H1 (cell line): ENCODE measurements at regions not wholly inside any gene's neighbourhood (a gene's known extent, or its start where the extent isn't known, plus 50 kb on each side); places are given as distances from the start of the nearest gene placed in this dataset.

Source experiments
- CTCF ChIA-PET: fragments of 300-600 bp; sonication (Branson Sonifier 250); formaldehyde crosslinking; loops from one replicate; lab custom pipeline; 2021; ENCODE audit not compliant: partially characterized antibody; lab: Charles Lee
- POLR2A ChIA-PET: fragments of 300-600 bp; sonication (Branson Sonifier 250); formaldehyde crosslinking; loops from one replicate; lab custom pipeline; 2021; ENCODE audit warnings: inconsistent platforms; ENCODE audit not compliant: partially characterized antibody; lab: Charles Lee
- DNase-seq, 2 experiments: peaks; one replicate each; pipeline versions ENCODE4 v3.0.0 to v3.0.0-alpha.2; 2010 to 2022; ENCODE audit warnings: low spot score in 2 of 2, low read depth in 1 of 2, mixed read lengths in 1 of 2
- FAIRE-seq: peaks from 2 replicates; lab custom pipeline; 2011; peaks lifted over from hg19 to GRCh38; lab: Jason Lieb, UNC
- H2AFZ ChIP-seq: 2 replicates; pipeline ENCODE4 v1.8.1; 2012; ENCODE audit warnings: low read length, inconsistent platforms
- H2AK5ac ChIP-seq: 2 replicates; pipeline ENCODE4 v1.6.1; 2013; ENCODE audit warnings: low read depth, low read length
- H2BK120ac ChIP-seq: replicated peaks from 2 replicates; pipeline ENCODE3; 2013; ENCODE audit warnings: low read depth, low read length, inconsistent platforms
- H2BK12ac ChIP-seq: 2 replicates; pipeline ENCODE4 v1.6.1; 2013; ENCODE audit warnings: low read depth, low read length
- H2BK15ac ChIP-seq: 2 replicates; pipeline ENCODE4 v1.6.1; 2013; ENCODE audit warnings: low read length
- H2BK20ac ChIP-seq: 2 replicates; pipeline ENCODE4 v1.6.1; 2013; ENCODE audit warnings: low read length
- H2BK5ac ChIP-seq: 2 replicates; pipeline ENCODE4 v1.6.1; 2013; ENCODE audit warnings: low read depth, low read length
- H3K14ac ChIP-seq: 2 replicates; pipeline ENCODE4 v1.6.1; 2013; ENCODE audit warnings: inconsistent platforms; ENCODE audit not compliant: insufficient read length
- H3K18ac ChIP-seq: 2 replicates; pipeline ENCODE4 v1.6.1; 2013; ENCODE audit warnings: low read length; ENCODE audit errors: extremely low read depth
- H3K23ac ChIP-seq: 2 replicates; pipeline ENCODE4 v1.6.1; 2013; ENCODE audit warnings: inconsistent platforms; ENCODE audit not compliant: insufficient read length
- H3K23me2 ChIP-seq: 2 replicates; pipeline ENCODE4 v1.6.1; 2013; ENCODE audit warnings: low read depth, low read length
- H3K27ac ChIP-seq: 2 replicates; pipeline ENCODE4 v1.6.1; 2011; ENCODE audit warnings: low read depth, low read length, inconsistent platforms
- H3K27me3 ChIP-seq, 4 experiments: replicated peaks in 1 of 4; 1 replicate in 1 of 4; 2 replicates in 3 of 4; pipeline versions ENCODE4 v1.6.1 to v1.8.1; 2011 to 2013; ENCODE audit warnings: low read length in 3 of 4, mild to moderate bottlenecking in 3 of 4, inconsistent platforms in 2 of 4, mixed read lengths in 2 of 4, moderate library complexity in 1 of 4; ENCODE audit not compliant: control insufficient read depth in 3 of 4, insufficient read depth in 3 of 4; ENCODE audit errors: extremely low read depth in 1 of 4
- H3K36me3 ChIP-seq, 4 experiments: 2 replicates each; pipeline versions ENCODE4 v1.6.1 to v1.8.1; 2011 to 2013; ENCODE audit warnings: mild to moderate bottlenecking in 4 of 4, low read length in 3 of 4, moderate library complexity in 2 of 4, control low read depth in 1 of 4, inconsistent platforms in 1 of 4; ENCODE audit not compliant: insufficient read depth in 4 of 4, control insufficient read depth in 2 of 4
- H3K4ac ChIP-seq: replicated peaks from 2 replicates; pipeline ENCODE3; 2013; ENCODE audit warnings: low read length, low read depth, mixed read lengths, inconsistent platforms; ENCODE audit not compliant: insufficient read length
- H3K4me1 ChIP-seq, 4 experiments: replicated peaks in 1 of 4; 1 replicate in 1 of 4; 2 replicates in 3 of 4; pipeline versions ENCODE4 v1.6.1 to v1.8.1; 2011 to 2013; ENCODE audit warnings: low read length in 3 of 4, inconsistent platforms in 2 of 4, mixed read lengths in 1 of 4; ENCODE audit not compliant: insufficient read depth in 4 of 4, control insufficient read depth in 3 of 4
- H3K4me2 ChIP-seq, 2 experiments: 2 replicates each; pipeline versions ENCODE4 v1.6.1 to v1.8.1; 2011 to 2013; ENCODE audit warnings: low read depth in 2 of 2, low read length in 2 of 2, control low read depth in 1 of 2, inconsistent platforms in 1 of 2, mild to moderate bottlenecking in 1 of 2; ENCODE audit not compliant: insufficient read depth in 1 of 2
- H3K4me3 ChIP-seq, 4 experiments: fragments of 200-600, 300-600 bp in 1 of 4; sonication (generic), shearing (Covaris generic), sonication (Bioruptor Twin) in 1 of 4; 2 replicates each; pipeline versions ENCODE4 v1.5.1 to v1.8.1; 2011 to 2016; ENCODE audit warnings: low read length in 4 of 4, low read depth in 3 of 4, control low read depth in 2 of 4, inconsistent platforms in 2 of 4, mild to moderate bottlenecking in 2 of 4, mixed read lengths in 1 of 4, moderate library complexity in 1 of 4; ENCODE audit not compliant: insufficient read depth in 2 of 4; ENCODE audit errors: extremely low read depth in 1 of 4
- H3K56ac ChIP-seq: replicated peaks from 2 replicates; pipeline ENCODE3; 2013; ENCODE audit warnings: low read depth, mild to moderate bottlenecking, mixed read lengths, low read length, inconsistent platforms; ENCODE audit not compliant: insufficient read length
- H3K79me1 ChIP-seq: 2 replicates; pipeline ENCODE4 v1.6.1; 2013; ENCODE audit warnings: low read depth, low read length, control low read depth
- H3K79me2 ChIP-seq, 2 experiments: 2 replicates each; pipeline versions ENCODE4 v1.6.1 to v1.8.1; 2012 to 2013; ENCODE audit warnings: low read length in 2 of 2, mild to moderate bottlenecking in 2 of 2, inconsistent platforms in 1 of 2; ENCODE audit not compliant: insufficient read depth in 2 of 2, control insufficient read depth in 1 of 2
- H3K9ac ChIP-seq, 4 experiments: replicated peaks in 1 of 4; 1 replicate in 1 of 4; 2 replicates in 3 of 4; pipeline versions ENCODE4 v1.6.1 to v1.8.1; 2011 to 2013; ENCODE audit warnings: low read depth in 3 of 4, low read length in 3 of 4, control low read depth in 2 of 4, mild to moderate bottlenecking in 2 of 4, moderate library complexity in 2 of 4, inconsistent platforms in 1 of 4; ENCODE audit errors: extremely low read depth in 1 of 4
- H3K9me3 ChIP-seq, 2 experiments: 2 replicates each; pipeline versions ENCODE4 v1.6.1 to v1.8.1; 2012 to 2013; ENCODE audit warnings: mild to moderate bottlenecking in 2 of 2, moderate library complexity in 2 of 2, control low read depth in 1 of 2, inconsistent platforms in 1 of 2, low read depth in 1 of 2, low read length in 1 of 2, mixed read lengths in 1 of 2; ENCODE audit not compliant: insufficient read depth in 2 of 2
- H4K20me1 ChIP-seq, 2 experiments: replicated peaks in 1 of 2; 2 replicates each; pipeline versions ENCODE3 to v1.8.1; 2011 to 2013; ENCODE audit warnings: inconsistent platforms in 2 of 2, low read length in 2 of 2, mild to moderate bottlenecking in 1 of 2; ENCODE audit not compliant: insufficient read depth in 2 of 2, control insufficient read depth in 1 of 2
- H4K5ac ChIP-seq: 2 replicates; pipeline ENCODE4 v1.6.1; 2013; ENCODE audit warnings: low read length, low read depth, mixed read lengths, inconsistent platforms; ENCODE audit not compliant: insufficient read length
- H4K8ac ChIP-seq: 2 replicates; pipeline ENCODE4 v1.8.0; 2013; ENCODE audit warnings: mild to moderate bottlenecking, moderate library complexity, low read length, inconsistent platforms; ENCODE audit not compliant: insufficient read depth; ENCODE audit errors: extremely low read depth
- H4K91ac ChIP-seq: replicated peaks from 2 replicates; pipeline ENCODE3; 2013; ENCODE audit warnings: low read length, mixed read lengths, inconsistent platforms; ENCODE audit not compliant: insufficient read length
- MAFK ChIP-seq: IDR thresholded peaks from 2 replicates; pipeline ENCODE4 v1.6.1; 2012; ENCODE audit warnings: low read depth, mild to moderate bottlenecking, improper control_type of control experiment, low read length
- POLR2A ChIP-seq, 2 experiments: IDR thresholded peaks; 1 replicate in 1 of 2; 2 replicates in 1 of 2; pipeline ENCODE4 v1.6.1; 2011; ENCODE audit warnings: low read depth in 2 of 2, low read length in 2 of 2, mild to moderate bottlenecking in 2 of 2; ENCODE audit errors: control extremely low read depth in 1 of 2
- POLR2AphosphoS5 ChIP-seq: IDR thresholded peaks from 2 replicates; pipeline ENCODE4 v1.6.1; 2011; ENCODE audit warnings: low read depth, low read length
- POU5F1 ChIP-seq: IDR thresholded peaks from 2 replicates; pipeline ENCODE4 v1.6.1; 2011; ENCODE audit warnings: low read depth, mild to moderate bottlenecking, low read length, moderate library complexity
- RBBP5 ChIP-seq: IDR thresholded peaks from 2 replicates; pipeline ENCODE4 v1.7.1; 2012; ENCODE audit warnings: low read depth, mild to moderate bottlenecking, inconsistent platforms, low read length, moderate library complexity, borderline replicate concordance
- RNF2 ChIP-seq: fragments of 200-900, 300-1000 bp; sonication (generic); IDR thresholded peaks from 2 replicates; pipeline ENCODE4 v1.7.1; 2016; ENCODE audit warnings: borderline replicate concordance, low read depth, mild to moderate bottlenecking, antibody characterized with exemption, low read length; ENCODE audit not compliant: poor library complexity, severe bottlenecking; ENCODE audit errors: missing control alignments
- SUZ12 ChIP-seq: fragments of 200-600 bp; sonication (generic); IDR thresholded peaks from 2 replicates; pipeline ENCODE4 v1.6.1; 2012; ENCODE audit warnings: mild to moderate bottlenecking, inconsistent platforms, low read length, moderate library complexity, mixed read lengths
- TAF1 ChIP-seq: IDR thresholded peaks from 2 replicates; pipeline ENCODE4 v1.6.1; 2011; ENCODE audit warnings: mild to moderate bottlenecking, low read depth, low read length
- USF2 ChIP-seq: IDR thresholded peaks from 2 replicates; pipeline ENCODE4 v1.6.1; 2011; ENCODE audit warnings: low read length, improper control_type of control experiment
- YY1 ChIP-seq: IDR thresholded peaks from 2 replicates; pipeline ENCODE4 v1.6.1; 2011; ENCODE audit warnings: low read depth, mild to moderate bottlenecking, low read length
- ZNF274 ChIP-seq: IDR thresholded peaks from 2 replicates; pipeline ENCODE4 v1.7.0; 2012; ENCODE audit warnings: low read length, borderline replicate concordance; ENCODE audit errors: extremely low read depth
- WGBS, 2 experiments: shearing (Covaris generic) in 1 of 2; methylation state at CpG; one replicate each; pipeline versions ENCODE4 v1.1.6 to v1.1.7; 2013 to 2015; ENCODE audit warnings: low lambda C conversion rate in 2 of 2, mixed read lengths in 2 of 2, inconsistent platforms in 1 of 2, low coverage in 1 of 2, missing lambda C conversion rate in 1 of 2; ENCODE audit not compliant: insufficient replicate concordance in 2 of 2, insufficient coverage in 1 of 2, insufficient read length in 1 of 2; ENCODE audit errors: extremely low coverage in 1 of 2, missing lambda C conversion rate in 1 of 2; 5-methylcytosine and 5-hydroxymethylcytosine counted together

GRCh38 chrX:140104760-140105159 is 139.4 kb upstream of the CXorf66 start:
- H3K4me3 ChIP-seq = no peak overlapping the region
- no peak overlapping the region for H2BK12ac ChIP-seq
- H4K20me1 ChIP-seq = no peaks in the 10 kb centered on the region
- no peak overlapping the region for H3K18ac ChIP-seq
- H3K4me2 ChIP-seq = no peak overlapping the region
- H4K91ac ChIP-seq = no peak overlapping the region
- no peaks in the 10 kb centered on the region for H3K9me3 ChIP-seq
- H2BK15ac ChIP-seq = no peak overlapping the region
- no peak for DNase-seq
- H2AFZ ChIP-seq = no peak overlapping the region
- H3K36me3 ChIP-seq = no peaks in the 10 kb centered on the region
- no peak overlapping the region for H2AK5ac ChIP-seq
- ChIA-PET POLR2A (no interaction called here), CTCF (no interaction called here)
- no peak overlapping the region for H4K5ac ChIP-seq
- H3K79me2 ChIP-seq = no peaks in the 10 kb centered on the region
- H3K9ac ChIP-seq = no peak overlapping the region
- peak; percentile 50 for FAIRE-seq
- H3K56ac ChIP-seq = no peak overlapping the region
- H3K23ac ChIP-seq = no peak overlapping the region
- H2BK5ac ChIP-seq = no peak overlapping the region
- no peak overlapping the region for H3K27ac ChIP-seq
- no peaks in the 10 kb centered on the region for H3K79me1 ChIP-seq
- no peak overlapping the region for H3K4ac ChIP-seq
- no peaks in the 10 kb centered on the region for H3K23me2 ChIP-seq
- H2BK120ac ChIP-seq = no peak overlapping the region
- no peaks in the 10 kb centered on the region for H3K4me1 ChIP-seq
- no peak overlapping the region for H4K8ac ChIP-seq
- H3K27me3 ChIP-seq = no peaks in the 10 kb centered on the region
- no peak overlapping the region for H3K14ac ChIP-seq
- H2BK20ac ChIP-seq = no peak overlapping the region
- TF ChIP-seq POLR2AphosphoS5 (no peak), MAFK (no peak), POU5F1 (no peak), ZNF274 (no peak), YY1 (no peak), SUZ12 (no peak), RBBP5 (no peak), USF2 (no peak), RNF2 (no peak), TAF1 (no peak), POLR2A (IDR thresholded peaks at IDR 0.05; ENCODE audit: control extremely low read depth in 1 of 2, low read depth in 2 of 2, low read length in 2 of 2) (no peak)
- 83% methylated on average over 3 of the region's 3 CpGs; no CpG with 5 or more reads in 1 of the 2 experiments for WGBS, 2 experiments
